NCI-H2029 treated with DMSO at 0.1 percent for 48 hours (cell line): ENCODE measurements at regions not wholly inside any gene's neighbourhood (a gene's known extent, or its start where the extent isn't known, plus 50 kb on each side); places are given as distances from the start of the nearest gene placed in this dataset.
"Not testable (repeated sequence)": the region's sequence is repeated elsewhere in the genome, so short reads cannot be mapped to it uniquely, and the experiment has no call there.

Experiments used
- DNase-seq: peaks from one replicate; lab custom pipeline; 2025; lab: John Stamatoyannopoulos, UW

- DNase-seq = peak; percentile 51
These were observed 534.1 kb downstream of the GRIN2A start for GRCh38 chr16:9647981-9648701.

- DNase-seq = no peak
These were observed 531.9 kb downstream of the GRIN2A start for GRCh38 chr16:9650284-9650683.

- DNase-seq = no peak
These were observed 527.2 kb downstream of the GRIN2A start for GRCh38 chr16:9655051-9655450.

- no peak for DNase-seq
These were observed 524.6 kb downstream of the GRIN2A start for GRCh38 chr16:9657641-9658040.

GRCh38 chr16:9658164-9658563 is 524.1 kb downstream of the GRIN2A start:
- DNase-seq = no peak

GRCh38 chr16:9658586-9658985 is 523.6 kb downstream of the GRIN2A start:
- no peak for DNase-seq

- DNase-seq = no peak
These were observed 521.3 kb downstream of the GRIN2A start for GRCh38 chr16:9660898-9661297.

- DNase-seq = no peak
These were observed 520.8 kb downstream of the GRIN2A start for GRCh38 chr16:9661336-9662017.

GRCh38 chr16:9663588-9663987 is 518.6 kb downstream of the GRIN2A start:
- no peak for DNase-seq

GRCh38 chr16:9665851-9666271 is 516.4 kb downstream of the GRIN2A start:
- DNase-seq = no peak

- no peak for DNase-seq
These were observed 515.3 kb downstream of the GRIN2A start for GRCh38 chr16:9666834-9667480.

GRCh38 chr16:9670033-9670432 is 512.2 kb downstream of the GRIN2A start:
- no peak for DNase-seq

- DNase-seq = not testable (repeated sequence)
These were observed 511.6 kb downstream of the GRIN2A start for GRCh38 chr16:9670616-9671015.

GRCh38 chr16:9676560-9677300 is 505.5 kb downstream of the GRIN2A start:
- DNase-seq = not testable (repeated sequence)

GRCh38 chr16:9677301-9677653 is 505.0 kb downstream of the GRIN2A start:
- no peak for DNase-seq

GRCh38 chr16:9679213-9679767 is 502.9 kb downstream of the GRIN2A start:
- no peak for DNase-seq

- DNase-seq = no peak
These were observed 502.1 kb downstream of the GRIN2A start for GRCh38 chr16:9680019-9680655.

GRCh38 chr16:9680968-9681367 is 501.3 kb downstream of the GRIN2A start:
- no peak for DNase-seq

- no peak for DNase-seq
These were observed 500.7 kb downstream of the GRIN2A start for GRCh38 chr16:9681508-9681907.

- no peak for DNase-seq
These were observed 499.9 kb downstream of the GRIN2A start for GRCh38 chr16:9682320-9682719.

GRCh38 chr16:9683677-9684076 is 498.6 kb downstream of the GRIN2A start:
- no peak for DNase-seq
